HepG2 (cell line): ENCODE measurements at regions not wholly inside any gene's neighbourhood (a gene's known extent, or its start where the extent isn't known, plus 50 kb on each side); places are given as distances from the start of the nearest gene placed in this dataset.

Experiments
- ATAC-seq: fragments of 200-7000 bp; cut with Tn5 transposase; 3 replicates; pipeline ENCODE4 v1.9.1; 2020; ENCODE audit warnings: mild to moderate bottlenecking, moderate library complexity
- BruUV-seq: library from RNA; stranded (reverse); fragments of 400-500 nt; replicated peaks from 2 replicates; lab custom pipeline; 2021; lab: Mats Ljungman, UMichigan
- CTCF ChIA-PET: fragments of 300-600 bp; formaldehyde crosslinking; extraction: SDS; loops from one replicate; lab custom pipeline; 2021; ENCODE audit warnings: low total read pairs, inconsistent platforms, low intra/inter-chr PET ratio; lab: Yijun Ruan, JAX
- POLR2A ChIA-PET: fragments of 350-600 bp; sonication (Branson Sonifier 250); formaldehyde crosslinking; loops from one replicate; lab custom pipeline; 2020; ENCODE audit warnings: antibody characterized with exemption, inconsistent platforms; lab: Yijun Ruan, JAX
- DNase-seq: peaks from one replicate; pipeline ENCODE4 v3.0.0-alpha.2; 2015; ENCODE audit warnings: low spot score
- FAIRE-seq: peaks from 3 replicates; lab custom pipeline; 2011; peaks lifted over from hg19 to GRCh38; lab: Jason Lieb, UNC
- H2AFZ ChIP-seq: one replicate; pipeline ENCODE4 v1.6.1; 2011; ENCODE audit warnings: low read length, inconsistent platforms
- H3K27ac ChIP-seq: fragments of 300-600 bp; 3 replicates; pipeline ENCODE4 v1.8.0; 2011; ENCODE audit warnings: mixed run types, mild to moderate bottlenecking, mixed read lengths, low read length, inconsistent platforms; ENCODE audit not compliant: insufficient read depth; ENCODE audit errors: extremely low read length
- H3K27me3 ChIP-seq, 2 experiments: fragments of 200-600 bp in 1 of 2; 2 replicates in 1 of 2; 3 replicates in 1 of 2; pipeline versions ENCODE4 v1.6.0 to v1.8.0; 2011; ENCODE audit warnings: low read length in 2 of 2, mild to moderate bottlenecking in 2 of 2, moderate library complexity in 2 of 2, inconsistent platforms in 1 of 2; ENCODE audit not compliant: insufficient read depth in 2 of 2, control insufficient read depth in 1 of 2
- H3K36me3 ChIP-seq, 2 experiments: fragments of 200-600 bp in 1 of 2; replicated peaks in 1 of 2; 2 replicates in 1 of 2; 3 replicates in 1 of 2; pipeline versions ENCODE4 v1.5.1 to v1.8.0; 2011; ENCODE audit warnings: low read length in 2 of 2, inconsistent platforms in 1 of 2; ENCODE audit not compliant: insufficient read depth in 2 of 2, control insufficient read depth in 1 of 2
- H3K4me1 ChIP-seq: 2 replicates; pipeline ENCODE4 v1.5.1; 2012; ENCODE audit warnings: low read length, inconsistent platforms; ENCODE audit not compliant: insufficient read depth
- H3K4me2 ChIP-seq: 2 replicates; pipeline ENCODE4 v1.6.0; 2011; ENCODE audit warnings: low read depth, low read length, inconsistent platforms
- H3K4me3 ChIP-seq, 3 experiments: fragments of 200-600 bp in 1 of 3; sonication (generic), shearing (Covaris generic) in 1 of 3; replicated peaks in 1 of 3; 2 replicates each; pipeline ENCODE4 v1.5.1; 2011 to 2016; ENCODE audit warnings: low read length in 3 of 3, inconsistent platforms in 2 of 3, low read depth in 2 of 3, mild to moderate bottlenecking in 2 of 3, control low read depth in 1 of 3, mixed read lengths in 1 of 3; ENCODE audit not compliant: insufficient read depth in 1 of 3
- H3K79me2 ChIP-seq: one replicate; pipeline ENCODE4 v1.6.1; 2011; ENCODE audit warnings: low read length, inconsistent platforms; ENCODE audit not compliant: insufficient read depth
- H3K9ac ChIP-seq: 2 replicates; pipeline ENCODE4 v1.6.0; 2011; ENCODE audit warnings: mild to moderate bottlenecking, low read depth, low read length, inconsistent platforms; ENCODE audit not compliant: insufficient read depth
- H3K9me3 ChIP-seq: 2 replicates; pipeline ENCODE4 v1.5.1; 2012; ENCODE audit warnings: mild to moderate bottlenecking, low read length
- H4K20me1 ChIP-seq: 2 replicates; pipeline ENCODE4 v1.6.0; 2011; ENCODE audit warnings: inconsistent platforms, mild to moderate bottlenecking, low read length, moderate library complexity; ENCODE audit not compliant: insufficient read depth
- BRD4 ChIP-seq: sonication (generic); formaldehyde crosslinking; IDR thresholded peaks from 2 replicates; pipeline ENCODE4 v1.4.0; 2020; ENCODE audit warnings: missing genetic modification reagents
- CBX2 ChIP-seq, 2 experiments: fragments of 200-600 bp in 1 of 2; sonication (generic); formaldehyde crosslinking in 1 of 2; IDR thresholded peaks; 2 replicates each; pipeline versions ENCODE4 v1.7.0 to v1.8.1; 2018 to 2022; ENCODE audit warnings: low read depth in 2 of 2, low read length in 1 of 2, mild to moderate bottlenecking in 1 of 2, missing genetic modification reagents in 1 of 2
- GATAD1 ChIP-seq: IDR thresholded peaks from 2 replicates; pipeline ENCODE4 v1.6.1; 2016; ENCODE audit warnings: missing genetic modification reagents, missing compliant biosample characterization
- KLF13 ChIP-seq: sonication (generic); formaldehyde crosslinking; IDR thresholded peaks from 2 replicates; pipeline ENCODE4 v1.4.0; 2020; ENCODE audit warnings: mild to moderate bottlenecking, missing genetic modification reagents
- NFIB ChIP-seq: sonication (generic); formaldehyde crosslinking; IDR thresholded peaks from 2 replicates; pipeline ENCODE4 v1.9.0; 2021; ENCODE audit warnings: missing genetic modification reagents, mild to moderate bottlenecking, borderline replicate concordance
- PHF21A ChIP-seq: sonication (generic); formaldehyde crosslinking; IDR thresholded peaks from 2 replicates; pipeline ENCODE4 v1.5.0; 2020; ENCODE audit warnings: mild to moderate bottlenecking, missing genetic modification reagents
- PITX1 ChIP-seq: sonication (generic); formaldehyde crosslinking; IDR thresholded peaks from 2 replicates; pipeline ENCODE4 v1.5.1; 2020; ENCODE audit warnings: mild to moderate bottlenecking, missing genetic modification reagents
- RXRA ChIP-seq: sonication (generic); formaldehyde crosslinking; IDR thresholded peaks from 2 replicates; pipeline ENCODE4 v1.5.1; 2020; ENCODE audit warnings: missing genetic modification reagents
- SRF ChIP-seq: IDR thresholded peaks from 2 replicates; pipeline ENCODE4 v1.6.1; 2011; ENCODE audit warnings: mild to moderate bottlenecking, low read depth, low read length, moderate library complexity
- ZMYM2 ChIP-seq: sonication (generic); formaldehyde crosslinking; IDR thresholded peaks from 2 replicates; pipeline ENCODE4 v1.8.0; 2022; ENCODE audit warnings: mild to moderate bottlenecking, missing genetic modification reagents
- ZNF605 ChIP-seq: sonication (generic); formaldehyde crosslinking; IDR thresholded peaks from 2 replicates; pipeline ENCODE4 v1.8.0; 2022; ENCODE audit warnings: mild to moderate bottlenecking, missing genetic modification reagents
- ZNF784 ChIP-seq: sonication (generic); formaldehyde crosslinking; IDR thresholded peaks from 2 replicates; pipeline ENCODE4 v1.5.1; 2020; ENCODE audit warnings: missing genetic modification reagents, mild to moderate bottlenecking, borderline replicate concordance
- WGBS: methylation state at CpG from one replicate; pipeline ENCODE4 v1.1.6; 2017; ENCODE audit warnings: low lambda C conversion rate; 5-methylcytosine and 5-hydroxymethylcytosine counted together
- in situ Hi-C: cut with HindIII; loops from 2 replicates; pipeline ENCODE4 v1.10.0; 2017; ENCODE audit warnings: low pct_unique_long_range_greater_than_20kb; ENCODE audit not compliant: extremely low pct_ligation_motif_present
- intact Hi-C: fragments of 100-400 bp; cut with micrococcal nuclease; formaldehyde crosslinking; loops from one replicate; pipeline ENCODE4 v1.10.0; 2022; ENCODE audit not compliant: unreplicated experiment
- TF ChIP-seq, protein P1 (sequence below): fragments of 450-650 bp; IDR thresholded peaks from 2 replicates; pipeline ENCODE4 v1.6.1; 2017
- TF ChIP-seq, protein P2 (sequence below): sonication (generic); formaldehyde crosslinking; IDR thresholded peaks from 2 replicates; pipeline ENCODE4 v1.5.1; 2020; ENCODE audit warnings: mild to moderate bottlenecking, missing genetic modification reagents, moderate library complexity

DNA sequence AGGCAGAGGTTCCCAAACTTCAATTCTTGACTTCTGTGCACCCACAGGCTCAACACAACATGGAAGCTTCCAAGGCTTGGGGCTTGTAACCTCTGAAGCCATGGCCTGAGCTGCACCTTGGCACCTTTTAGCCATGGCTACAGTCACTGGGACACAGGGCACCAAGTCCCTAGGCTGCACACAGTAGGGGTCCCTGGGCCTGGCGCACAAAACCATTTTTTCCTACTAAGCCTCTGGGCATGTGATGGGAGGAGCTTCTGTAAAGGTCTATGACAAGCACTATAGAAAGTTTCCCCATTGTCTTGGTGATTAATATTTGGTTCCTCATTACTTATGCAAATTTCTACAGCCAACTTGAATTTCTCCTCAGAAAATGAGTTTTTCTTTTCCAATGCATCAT is 420.9 kb upstream of the GRM3 start:
- Histone ChIP-seq H3K79me2 (no peaks in the 10 kb centered on the region), H3K9ac (no peak overlapping the region), H3K27ac (no peak overlapping the region), H4K20me1 (no peaks in the 10 kb centered on the region), H3K4me2 (no peak overlapping the region), H3K27me3 (no peaks in the 10 kb centered on the region), H3K9me3 (peaks cover 25% of the 10 kb centered on the region), H3K36me3 (no peaks in the 10 kb centered on the region), H3K4me1 (no peaks in the 10 kb centered on the region), H2AFZ (no peak overlapping the region), H3K4me3 (no peak overlapping the region)
- ATAC-seq (no peak), FAIRE-seq (no peak), DNase-seq (no peak)
- no peak for TF ChIP-seq ZNF605 (CRISPR knock-in tag)
- no peak for TF ChIP-seq PHF21A (CRISPR knock-in tag)
- TF ChIP-seq RXRA (CRISPR knock-in tag): no peak
- no peak for TF ChIP-seq PITX1
- no peak for TF ChIP-seq NFIB (CRISPR knock-in tag)
- TF ChIP-seq BRD4: no peak
- no peak for TF ChIP-seq ZMYM2
- TF ChIP-seq, protein P1, sequence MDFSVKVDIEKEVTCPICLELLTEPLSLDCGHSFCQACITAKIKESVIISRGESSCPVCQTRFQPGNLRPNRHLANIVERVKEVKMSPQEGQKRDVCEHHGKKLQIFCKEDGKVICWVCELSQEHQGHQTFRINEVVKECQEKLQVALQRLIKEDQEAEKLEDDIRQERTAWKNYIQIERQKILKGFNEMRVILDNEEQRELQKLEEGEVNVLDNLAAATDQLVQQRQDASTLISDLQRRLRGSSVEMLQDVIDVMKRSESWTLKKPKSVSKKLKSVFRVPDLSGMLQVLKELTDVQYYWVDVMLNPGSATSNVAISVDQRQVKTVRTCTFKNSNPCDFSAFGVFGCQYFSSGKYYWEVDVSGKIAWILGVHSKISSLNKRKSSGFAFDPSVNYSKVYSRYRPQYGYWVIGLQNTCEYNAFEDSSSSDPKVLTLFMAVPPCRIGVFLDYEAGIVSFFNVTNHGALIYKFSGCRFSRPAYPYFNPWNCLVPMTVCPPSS: no peak
- no peak for TF ChIP-seq SRF
- TF ChIP-seq, protein P2, sequence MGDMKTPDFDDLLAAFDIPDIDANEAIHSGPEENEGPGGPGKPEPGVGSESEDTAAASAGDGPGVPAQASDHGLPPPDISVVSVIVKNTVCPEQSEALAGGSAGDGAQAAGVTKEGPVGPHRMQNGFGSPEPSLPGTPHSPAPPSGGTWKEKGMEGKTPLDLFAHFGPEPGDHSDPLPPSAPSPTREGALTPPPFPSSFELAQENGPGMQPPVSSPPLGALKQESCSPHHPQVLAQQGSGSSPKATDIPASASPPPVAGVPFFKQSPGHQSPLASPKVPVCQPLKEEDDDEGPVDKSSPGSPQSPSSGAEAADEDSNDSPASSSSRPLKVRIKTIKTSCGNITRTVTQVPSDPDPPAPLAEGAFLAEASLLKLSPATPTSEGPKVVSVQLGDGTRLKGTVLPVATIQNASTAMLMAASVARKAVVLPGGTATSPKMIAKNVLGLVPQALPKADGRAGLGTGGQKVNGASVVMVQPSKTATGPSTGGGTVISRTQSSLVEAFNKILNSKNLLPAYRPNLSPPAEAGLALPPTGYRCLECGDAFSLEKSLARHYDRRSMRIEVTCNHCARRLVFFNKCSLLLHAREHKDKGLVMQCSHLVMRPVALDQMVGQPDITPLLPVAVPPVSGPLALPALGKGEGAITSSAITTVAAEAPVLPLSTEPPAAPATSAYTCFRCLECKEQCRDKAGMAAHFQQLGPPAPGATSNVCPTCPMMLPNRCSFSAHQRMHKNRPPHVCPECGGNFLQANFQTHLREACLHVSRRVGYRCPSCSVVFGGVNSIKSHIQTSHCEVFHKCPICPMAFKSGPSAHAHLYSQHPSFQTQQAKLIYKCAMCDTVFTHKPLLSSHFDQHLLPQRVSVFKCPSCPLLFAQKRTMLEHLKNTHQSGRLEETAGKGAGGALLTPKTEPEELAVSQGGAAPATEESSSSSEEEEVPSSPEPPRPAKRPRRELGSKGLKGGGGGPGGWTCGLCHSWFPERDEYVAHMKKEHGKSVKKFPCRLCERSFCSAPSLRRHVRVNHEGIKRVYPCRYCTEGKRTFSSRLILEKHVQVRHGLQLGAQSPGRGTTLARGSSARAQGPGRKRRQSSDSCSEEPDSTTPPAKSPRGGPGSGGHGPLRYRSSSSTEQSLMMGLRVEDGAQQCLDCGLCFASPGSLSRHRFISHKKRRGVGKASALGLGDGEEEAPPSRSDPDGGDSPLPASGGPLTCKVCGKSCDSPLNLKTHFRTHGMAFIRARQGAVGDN (CRISPR knock-in tag): no peak
- no peak for TF ChIP-seq KLF13
- no peak for TF ChIP-seq GATAD1 (CRISPR knock-in tag)
- no peak for TF ChIP-seq ZNF784 (CRISPR knock-in tag)
- TF ChIP-seq CBX2 (IDR thresholded peaks at IDR 0.05; ENCODE audit: low read depth, low read length): no peak
- TF ChIP-seq CBX2 (CRISPR knock-in tag; IDR thresholded peaks at IDR 0.05; ENCODE audit: low read depth): no peak
- CTCF ChIA-PET: no interaction called here
- in situ Hi-C loops: no loop called here
- POLR2A ChIA-PET: no interaction called here
- BruUV-seq: no TSS peak
- intact Hi-C loops: no loop called here
- 0% methylated on average over 1 of the region's 1 CpG for WGBS
